Left ventricle myocardium inferior (tissue), 1 donor: ENCODE measurements at regions not wholly inside any gene's neighbourhood (a gene's known extent, or its start where the extent isn't known, plus 50 kb on each side); places are given as distances from the start of the nearest gene placed in this dataset.

ENCODE experiments used
- DNase-seq: peaks from one replicate; pipeline ENCODE4 v3.0.0-alpha.2; 2020
- H3K27ac ChIP-seq: fragments of 200-600 bp; replicated peaks from 2 replicates; pipeline ENCODE4 v1.8.0; 2021
- H3K27me3 ChIP-seq: fragments of 200-600 bp; 2 replicates; pipeline ENCODE4 v1.8.0; 2021; ENCODE audit warnings: low read depth
- H3K36me3 ChIP-seq: fragments of 200-600 bp; 2 replicates; pipeline ENCODE4 v1.8.0; 2021
- H3K4me1 ChIP-seq: fragments of 200-600 bp; 2 replicates; pipeline ENCODE4 v1.8.0; 2021
- H3K4me3 ChIP-seq: fragments of 200-600 bp; 2 replicates; pipeline ENCODE4 v1.8.0; 2021; ENCODE audit warnings: mild to moderate bottlenecking, moderate library complexity
- H3K9me3 ChIP-seq: fragments of 200-600 bp; replicated peaks from 2 replicates; pipeline ENCODE4 v1.8.0; 2021
- CTCF ChIP-seq: fragments of 200-600 bp; IDR thresholded peaks from 2 replicates; pipeline ENCODE4 v1.8.0; 2021; ENCODE audit warnings: antibody characterized with exemption, mild to moderate bottlenecking, borderline replicate concordance
- intact Hi-C: fragments of 100-400 bp; cut with micrococcal nuclease; formaldehyde crosslinking; loops from one replicate; pipeline ENCODE4 v1.11.0; 2022
- donor health status: DM: no; HTN: yes; CAD: no; lungs with severe emphysema.

GRCh38 chr6:148657048-148657447 is 89.8 kb upstream of the UST start:
- H3K4me1 ChIP-seq, result no peaks in the 10 kb centered on the region
- no peak for DNase-seq
- intact Hi-C loops, result no loop called here
- no peaks in the 10 kb centered on the region for H3K36me3 ChIP-seq
- peaks cover 40% of the 10 kb centered on the region for H3K9me3 ChIP-seq
- no peak overlapping the region for H3K4me3 ChIP-seq
- no peaks in the 10 kb centered on the region for H3K27me3 ChIP-seq
- no peak overlapping the region for H3K27ac ChIP-seq
- no peak for TF ChIP-seq CTCF

GRCh38 chr6:148658681-148659430 is 88.0 kb upstream of the UST start:
- Histone ChIP-seq H3K9me3 (peaks cover 31% of the 10 kb centered on the region), H3K27ac (no peak overlapping the region), H3K27me3 (no peaks in the 10 kb centered on the region), H3K4me1 (no peaks in the 10 kb centered on the region), H3K4me3 (no peak overlapping the region), H3K36me3 (no peaks in the 10 kb centered on the region)
- intact Hi-C loops, result no loop called here
- TF ChIP-seq CTCF, result no peak
- DNase-seq, result no peak

GRCh38 chr6:148667395-148667794 is 79.4 kb upstream of the UST start:
- Histone ChIP-seq H3K9me3 (peaks cover 75% of the 10 kb centered on the region), H3K4me1 (no peaks in the 10 kb centered on the region), H3K27ac (no peak overlapping the region), H3K27me3 (no peaks in the 10 kb centered on the region), H3K36me3 (peaks cover 8% of the 10 kb centered on the region), H3K4me3 (no peak overlapping the region)
- TF ChIP-seq CTCF, result no peak
- DNase-seq, result no peak
- intact Hi-C loops, result no loop called here

GRCh38 chr6:148671085-148671484 is 75.7 kb upstream of the UST start:
- no peak overlapping the region for H3K4me3 ChIP-seq
- H3K27ac ChIP-seq, result no peak overlapping the region
- H3K27me3 ChIP-seq, result no peaks in the 10 kb centered on the region
- intact Hi-C loops, result no loop called here
- H3K9me3 ChIP-seq, result peaks cover 76% of the 10 kb centered on the region
- H3K36me3 ChIP-seq, result peaks cover 8% of the 10 kb centered on the region
- H3K4me1 ChIP-seq, result no peaks in the 10 kb centered on the region
- TF ChIP-seq CTCF, result no peak
- DNase-seq, result no peak

GRCh38 chr6:148671952-148672351 is 74.9 kb upstream of the UST start:
- no peak overlapping the region for H3K27ac ChIP-seq
- no peak for TF ChIP-seq CTCF
- intact Hi-C loops, result no loop called here
- H3K4me3 ChIP-seq, result no peak overlapping the region
- no peaks in the 10 kb centered on the region for H3K27me3 ChIP-seq
- no peaks in the 10 kb centered on the region for H3K4me1 ChIP-seq
- peaks cover 67% of the 10 kb centered on the region for H3K9me3 ChIP-seq
- peaks cover 2% of the 10 kb centered on the region for H3K36me3 ChIP-seq
- DNase-seq, result no peak
